Type B pancreatic cell (in vitro differentiated cells): ENCODE measurements at regions not wholly inside any gene's neighbourhood (a gene's known extent, or its start where the extent isn't known, plus 50 kb on each side); places are given as distances from the start of the nearest gene placed in this dataset.

Experiments used
- DNase-seq: peaks from one replicate; pipeline ENCODE4 v3.0.0; 2021; ENCODE audit warnings: mixed read lengths; ENCODE audit not compliant: unreplicated experiment; ENCODE audit errors: extremely low spot score
- H3K27ac Mint-ChIP-seq: 2 replicates; pipeline ENCODE4 v1.8.0; 2021; ENCODE audit warnings: mild to moderate bottlenecking, mixed read lengths
- H3K27me3 Mint-ChIP-seq: 2 replicates; pipeline ENCODE4 v1.8.0; 2021; ENCODE audit warnings: mixed read lengths
- H3K36me3 Mint-ChIP-seq: 2 replicates; pipeline ENCODE4 v1.8.0; 2021; ENCODE audit warnings: mixed read lengths
- H3K4me1 Mint-ChIP-seq: one replicate; pipeline ENCODE4 v1.8.0; 2021; ENCODE audit warnings: mixed read lengths; ENCODE audit not compliant: unreplicated experiment
- H3K4me3 Mint-ChIP-seq: 2 replicates; pipeline ENCODE4 v1.8.0; 2021; ENCODE audit warnings: mild to moderate bottlenecking, mixed read lengths
- H3K9me3 Mint-ChIP-seq: 2 replicates; pipeline ENCODE4 v1.8.0; 2021; ENCODE audit warnings: mixed read lengths
- CTCF ChIP-seq: fragments of 200-600 bp; sonication (generic); conservative IDR thresholded peaks from 2 replicates; pipeline ENCODE4 v1.5.0; 2021; ENCODE audit warnings: antibody characterized with exemption, mild to moderate bottlenecking

DNA sequence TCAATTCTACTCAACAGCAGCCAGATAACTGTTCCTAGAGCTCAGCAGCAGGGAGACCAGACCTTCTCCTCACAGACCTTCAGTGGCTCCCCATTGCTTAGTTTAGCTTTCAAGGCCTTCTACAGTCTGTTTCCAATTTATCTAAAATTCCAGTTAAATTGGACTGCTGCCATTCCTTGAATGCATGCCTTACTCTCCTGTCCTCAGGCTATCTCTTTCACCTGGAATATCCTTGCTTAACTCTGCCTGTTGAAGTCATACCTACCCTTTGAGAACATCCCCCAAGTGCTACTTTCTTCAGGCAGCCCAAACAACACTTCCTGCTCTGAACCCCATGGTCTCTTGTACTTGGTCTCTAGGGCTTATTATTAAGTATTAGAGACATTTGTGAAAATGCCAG is 120.7 kb upstream of the TENM4 start:
- Mint-ChIP-seq H3K27me3 (no peaks in the 10 kb centered on the region), H3K9me3 (peaks cover 4% of the 10 kb centered on the region), H3K4me3 (no peak overlapping the region), H3K36me3 (no peaks in the 10 kb centered on the region), H3K27ac (no peak overlapping the region), H3K4me1 (no peaks in the 10 kb centered on the region)
- DNase-seq, result no peak
- no peak for TF ChIP-seq CTCF

GRCh38 chr11:79550809-79551208 is 110.0 kb upstream of the TENM4 start:
- H3K36me3 Mint-ChIP-seq, result no peaks in the 10 kb centered on the region
- no peaks in the 10 kb centered on the region for H3K4me1 Mint-ChIP-seq
- H3K4me3 Mint-ChIP-seq, result no peak overlapping the region
- no peaks in the 10 kb centered on the region for H3K27me3 Mint-ChIP-seq
- no peak for DNase-seq
- TF ChIP-seq CTCF, result no peak
- H3K27ac Mint-ChIP-seq, result no peak overlapping the region
- H3K9me3 Mint-ChIP-seq, result no peaks in the 10 kb centered on the region

- Mint-ChIP-seq H3K27me3 (no peaks in the 10 kb centered on the region), H3K27ac (no peak overlapping the region), H3K36me3 (no peaks in the 10 kb centered on the region), H3K9me3 (no peaks in the 10 kb centered on the region), H3K4me3 (no peak overlapping the region), H3K4me1 (peaks cover 5% of the 10 kb centered on the region)
- TF ChIP-seq CTCF, result no peak
- DNase-seq, result no peak
These were observed 106.4 kb upstream of the TENM4 start for GRCh38 chr11:79547256-79547655.

GRCh38 chr11:79546351-79546750 is 105.5 kb upstream of the TENM4 start:
- DNase-seq, result no peak
- Mint-ChIP-seq H3K36me3 (no peaks in the 10 kb centered on the region), H3K27ac (no peak overlapping the region), H3K27me3 (no peaks in the 10 kb centered on the region), H3K9me3 (no peaks in the 10 kb centered on the region), H3K4me3 (no peak overlapping the region), H3K4me1 (peaks cover 5% of the 10 kb centered on the region)
- TF ChIP-seq CTCF, result no peak

DNA sequence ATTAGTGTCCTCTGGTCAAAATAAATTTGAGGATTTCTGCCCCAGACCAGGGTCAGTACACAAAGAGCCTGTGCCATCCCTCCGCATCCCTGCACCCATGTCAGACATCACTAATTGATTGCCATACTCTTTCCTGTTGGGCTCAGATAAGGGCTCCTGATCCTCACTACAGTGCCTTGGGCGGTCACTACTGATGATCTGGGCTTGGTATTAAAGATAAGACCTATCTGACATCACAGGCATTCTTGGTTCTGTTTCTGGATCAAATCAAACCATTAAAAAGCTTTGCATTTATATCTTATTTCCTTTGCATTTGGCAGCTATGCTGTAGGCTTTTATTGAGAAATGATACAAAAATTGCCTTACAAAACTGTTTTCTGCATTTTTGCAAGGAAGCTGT is 103.5 kb upstream of the TENM4 start:
- no peak for TF ChIP-seq CTCF
- DNase-seq, result no peak
- H3K4me1 Mint-ChIP-seq, result peaks cover 5% of the 10 kb centered on the region
- no peaks in the 10 kb centered on the region for H3K36me3 Mint-ChIP-seq
- H3K4me3 Mint-ChIP-seq, result no peak overlapping the region
- H3K27ac Mint-ChIP-seq, result no peak overlapping the region
- H3K9me3 Mint-ChIP-seq, result no peaks in the 10 kb centered on the region
- no peaks in the 10 kb centered on the region for H3K27me3 Mint-ChIP-seq

DNA sequence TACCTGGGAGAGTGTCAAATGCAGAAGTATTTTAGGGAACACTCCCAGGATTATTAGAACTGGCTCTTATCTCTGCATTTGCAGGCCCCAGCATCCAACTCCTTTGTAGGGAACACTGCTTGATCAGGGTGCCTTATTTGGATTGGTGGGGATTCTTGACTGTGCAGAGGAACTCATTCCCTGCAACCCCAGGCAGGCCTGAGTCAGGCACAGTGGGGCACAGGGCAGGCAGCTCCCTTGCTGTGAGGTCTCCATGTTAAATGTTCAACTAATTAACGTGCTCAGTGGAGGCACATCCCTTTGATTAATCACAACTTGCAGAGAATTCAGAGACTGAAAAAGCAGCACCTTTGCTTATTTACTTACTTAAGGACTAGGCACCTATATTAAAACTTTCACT is 102.3 kb upstream of the TENM4 start:
- no peaks in the 10 kb centered on the region for H3K36me3 Mint-ChIP-seq
- H3K27ac Mint-ChIP-seq, result no peak overlapping the region
- DNase-seq, result no peak
- no peak overlapping the region for H3K4me3 Mint-ChIP-seq
- no peaks in the 10 kb centered on the region for H3K27me3 Mint-ChIP-seq
- peaks cover 5% of the 10 kb centered on the region for H3K4me1 Mint-ChIP-seq
- no peaks in the 10 kb centered on the region for H3K9me3 Mint-ChIP-seq
- TF ChIP-seq CTCF, result no peak
